EH (cell line): ENCODE measurements at regions not wholly inside any gene's neighbourhood (a gene's known extent, or its start where the extent isn't known, plus 50 kb on each side); places are given as distances from the start of the nearest gene placed in this dataset.
"Not testable (repeated sequence)": the region's sequence is repeated elsewhere in the genome, so short reads cannot be mapped to it uniquely, and the experiment has no call there.

Experiments used
- DNase-seq: peaks from one replicate; pipeline ENCODE4 v3.0.0-alpha.2; 2015; ENCODE audit warnings: low read depth

GRCh38 chr5:116953251-116953930, 378.8 kb upstream of the SEMA6A start:
- DNase-seq, result no peak

DNA sequence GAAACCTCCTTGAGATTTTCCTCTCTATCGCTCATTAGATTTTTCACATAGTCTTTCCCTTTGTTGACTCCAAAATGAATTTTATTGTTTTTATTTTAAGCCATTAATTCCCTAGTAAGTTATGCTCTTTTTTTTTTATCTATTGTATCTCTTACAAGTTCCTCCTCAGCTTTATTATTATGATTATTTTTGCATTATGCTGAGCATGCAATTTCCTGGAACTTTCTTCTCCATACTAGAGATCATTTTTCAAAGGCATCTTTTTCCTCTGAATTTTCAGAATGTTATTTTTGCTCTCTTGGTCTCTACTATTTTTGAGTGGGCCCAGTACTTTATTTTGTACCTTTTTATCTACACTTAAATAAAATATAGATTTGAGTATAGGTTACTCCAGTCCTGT, 376.6 kb upstream of the SEMA6A start:
- no peak for DNase-seq

- no peak for DNase-seq
These were observed 373.3 kb upstream of the SEMA6A start for GRCh38 chr5:116947691-116948528.

DNA sequence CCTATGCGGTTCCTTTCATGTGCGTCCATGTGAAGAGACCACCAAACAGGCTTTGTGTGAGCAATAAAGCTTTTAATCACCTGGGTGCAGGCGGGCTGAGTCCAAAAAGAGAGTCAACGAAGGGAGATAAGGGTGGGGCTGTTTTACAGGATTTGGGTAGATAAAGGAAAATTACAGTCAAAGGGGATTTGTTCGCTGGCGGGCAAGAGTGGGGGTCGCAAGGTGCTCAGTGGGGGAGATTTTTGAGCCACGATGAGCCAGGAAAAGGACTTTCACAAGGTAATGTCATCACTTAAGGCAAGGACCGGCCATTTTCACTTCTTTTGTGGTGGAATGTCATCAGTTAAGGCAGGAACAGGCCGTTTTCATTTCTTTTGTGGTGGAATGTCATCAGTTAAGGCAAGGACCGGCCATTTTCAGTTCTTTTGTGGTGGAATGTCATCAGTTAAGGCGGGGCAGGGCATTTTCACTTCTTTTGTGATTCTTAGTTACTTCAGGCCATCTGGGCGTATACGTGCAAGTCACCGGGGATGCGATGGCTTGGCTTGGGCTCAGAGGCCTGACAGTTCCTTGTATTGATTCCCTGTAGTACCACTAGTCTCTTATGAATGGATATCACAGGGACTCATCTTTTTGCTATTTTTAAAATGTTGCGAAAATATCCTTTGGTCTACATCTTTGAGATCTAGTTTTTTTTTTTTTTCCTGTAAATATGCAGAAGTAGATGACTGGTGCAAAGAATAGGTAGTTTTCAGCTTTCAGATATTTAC, 371.2 kb upstream of the SEMA6A start:
- not testable (repeated sequence) for DNase-seq

- peak; percentile 1 for DNase-seq
These were observed 369.6 kb upstream of the SEMA6A start for GRCh38 chr5:116944183-116944582.

DNA sequence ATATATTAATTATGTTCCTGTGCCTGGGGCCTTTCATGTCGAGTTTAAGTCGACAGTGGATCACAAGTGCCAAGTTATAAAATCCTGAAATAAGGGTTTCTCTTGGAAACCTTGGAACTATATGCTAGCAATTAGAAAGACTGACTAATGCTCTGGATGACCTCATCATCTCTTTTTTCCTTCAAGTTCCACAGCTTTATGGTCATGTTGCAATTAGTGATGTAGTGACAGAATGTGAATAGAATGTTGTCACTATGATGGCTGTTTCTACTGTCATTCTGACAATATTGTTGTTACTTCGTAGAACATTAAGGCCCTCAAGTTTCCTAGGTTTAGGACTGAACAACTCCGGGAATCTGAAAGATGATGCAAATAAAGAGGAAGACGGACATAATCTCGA, 368.0 kb upstream of the SEMA6A start:
- peak; percentile 1 for DNase-seq

DNA sequence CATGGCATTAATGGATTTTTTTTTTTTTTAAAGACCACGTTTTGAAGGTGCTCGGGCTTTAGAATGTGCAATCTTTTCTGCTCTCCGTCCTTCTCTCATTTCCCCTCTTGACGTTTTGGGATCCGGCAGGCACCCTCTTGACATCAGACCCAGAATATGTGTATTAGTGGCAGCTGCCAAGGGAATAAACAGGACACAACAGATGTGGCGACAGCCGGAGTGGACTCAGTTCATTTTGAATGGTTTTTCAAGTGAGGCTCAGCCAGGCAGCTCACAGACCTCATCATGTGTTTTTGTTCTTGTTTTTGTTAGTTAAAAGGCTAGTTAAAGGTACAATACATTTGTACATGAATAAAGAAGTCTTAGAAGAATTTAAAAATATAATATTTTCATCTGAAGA, 365.0 kb upstream of the SEMA6A start:
- no peak for DNase-seq

GRCh38 chr5:116938488-116938887, 363.9 kb upstream of the SEMA6A start:
- DNase-seq, result no peak

GRCh38 chr5:116935561-116936162, 361.0 kb upstream of the SEMA6A start:
- DNase-seq, result no peak

GRCh38 chr5:116930616-116931015, 356.0 kb upstream of the SEMA6A start:
- DNase-seq, result no peak

DNA sequence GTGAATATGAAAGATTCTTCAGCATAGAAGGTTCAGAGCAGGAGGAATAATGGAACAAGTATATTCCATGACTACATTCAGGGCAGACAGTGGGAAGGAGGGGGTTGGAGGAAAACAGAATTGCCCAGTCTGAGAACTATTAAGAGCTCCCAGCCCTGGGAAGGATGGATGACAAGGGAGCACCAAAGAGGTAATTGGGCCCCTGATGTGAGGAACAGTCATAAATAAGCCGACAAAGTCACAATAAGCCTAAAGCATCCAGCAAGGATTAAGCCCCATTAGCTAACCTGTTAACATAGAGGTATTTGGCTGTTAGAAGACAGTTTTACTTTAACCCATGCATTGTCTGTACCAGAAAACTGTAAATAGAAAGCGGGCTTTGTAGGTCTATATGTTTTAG, 348.7 kb upstream of the SEMA6A start:
- no peak for DNase-seq

DNA sequence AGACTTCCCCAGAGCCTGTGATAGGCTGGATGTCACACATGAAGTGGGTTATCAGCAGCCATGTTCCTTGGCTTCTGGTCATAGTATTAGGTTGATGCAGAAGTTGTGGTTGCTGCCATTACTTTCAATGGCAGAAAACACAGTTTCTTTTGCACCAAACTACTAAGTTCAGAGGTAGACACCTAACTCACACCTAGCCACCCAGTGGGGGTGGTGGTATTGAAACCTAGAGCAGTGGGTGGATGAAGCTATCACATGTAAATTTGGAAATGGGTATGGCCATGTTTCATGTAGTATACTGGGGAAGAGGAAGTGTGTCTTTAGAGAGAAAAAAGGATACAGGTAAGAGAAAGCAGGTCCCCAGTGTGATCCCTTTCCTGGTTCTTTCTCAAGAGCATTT, 347.9 kb upstream of the SEMA6A start:
- DNase-seq, result no peak

DNA sequence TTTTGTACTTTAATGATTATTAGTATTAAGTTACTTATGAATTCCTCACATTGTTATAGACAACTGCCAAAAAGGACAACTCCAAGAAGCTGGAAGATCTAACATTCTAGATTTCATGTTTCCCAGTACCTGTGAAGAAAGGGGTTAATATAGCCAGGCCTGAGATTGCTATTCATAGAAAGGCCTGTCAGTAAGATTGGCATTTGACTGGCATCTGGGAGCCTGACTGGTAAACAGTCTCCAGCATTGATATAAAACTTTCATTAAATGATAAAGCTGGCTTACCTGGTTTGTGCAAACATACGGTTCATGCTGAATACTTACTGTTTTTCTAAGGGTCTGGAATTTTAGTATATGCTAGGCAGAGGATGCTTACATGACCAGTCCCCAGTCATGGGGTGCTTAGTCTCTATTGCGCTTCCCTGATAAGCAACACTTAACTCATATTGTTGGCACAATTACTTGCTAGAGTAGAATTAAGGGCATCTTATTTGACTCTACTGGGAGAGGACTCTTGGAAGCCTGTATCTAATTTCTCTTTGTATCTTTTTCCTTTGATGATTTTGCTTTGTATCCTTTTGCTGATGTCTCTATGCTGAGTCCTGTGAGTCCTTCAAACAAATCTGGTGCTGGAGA, 340.4 kb upstream of the SEMA6A start:
- DNase-seq, result no peak

DNA sequence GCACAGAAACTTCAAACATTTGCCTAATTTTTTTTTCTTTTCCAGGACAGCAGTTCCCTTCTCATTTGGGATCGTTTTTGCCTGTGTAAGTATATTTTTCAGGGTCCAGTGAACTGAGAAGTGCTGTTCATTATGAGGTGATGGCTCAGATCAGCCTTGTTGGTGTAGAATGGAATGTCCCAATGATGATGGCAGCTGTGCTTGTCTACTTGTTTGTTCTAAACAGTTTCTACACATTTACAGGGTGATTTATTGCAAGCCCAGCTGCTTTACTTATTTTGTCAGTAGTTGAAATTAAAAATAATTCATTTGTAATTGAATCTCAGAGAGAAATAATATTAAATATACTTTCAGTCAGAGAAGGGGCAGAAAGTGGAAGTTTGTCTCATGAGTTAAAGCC, 337.6 kb upstream of the SEMA6A start:
- no peak for DNase-seq

DNA sequence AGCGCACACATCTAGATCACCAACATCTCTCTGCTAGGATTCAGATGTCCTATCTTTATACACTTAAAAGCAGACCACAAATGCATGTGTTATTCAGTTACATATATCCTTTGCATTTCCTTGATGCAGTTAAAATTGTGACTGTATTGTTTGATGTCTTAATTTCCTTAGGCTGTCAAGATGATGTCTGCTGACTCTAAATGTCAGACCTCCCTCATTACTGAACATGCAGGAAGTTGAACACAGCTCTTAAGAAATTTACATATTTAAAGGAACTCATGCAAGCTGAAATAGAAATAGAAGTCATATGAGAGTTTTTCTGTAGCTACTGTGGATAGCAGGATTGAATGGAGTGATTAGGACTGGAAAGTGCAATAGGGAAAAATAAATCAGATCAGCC, 336.5 kb upstream of the SEMA6A start:
- no peak for DNase-seq

DNA sequence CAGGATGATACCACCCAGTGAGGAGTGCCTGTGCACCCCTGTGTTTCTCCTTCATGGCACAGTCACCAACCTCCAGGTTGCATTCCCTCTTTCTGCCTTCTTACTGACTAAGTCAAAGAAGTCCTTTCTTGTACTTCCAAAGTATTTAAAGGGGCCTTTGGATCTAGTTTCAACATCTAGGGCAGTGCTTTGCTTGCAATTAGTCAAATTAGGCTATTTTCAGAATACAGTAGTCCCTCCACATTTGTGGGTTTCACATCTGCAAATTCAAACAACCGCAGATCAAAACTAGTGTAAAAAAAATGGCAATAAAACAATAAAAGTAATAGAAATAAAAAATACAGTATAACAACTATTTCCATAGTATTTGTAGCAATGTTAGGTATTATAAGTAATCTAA, 333.9 kb upstream of the SEMA6A start:
- DNase-seq, result no peak

- no peak for DNase-seq
These were observed 331.3 kb upstream of the SEMA6A start for GRCh38 chr5:116905885-116906284.

GRCh38 chr5:116900793-116901192, 326.2 kb upstream of the SEMA6A start:
- no peak for DNase-seq

- DNase-seq, result no peak
These were observed 324.3 kb upstream of the SEMA6A start for GRCh38 chr5:116898917-116899316.

DNA sequence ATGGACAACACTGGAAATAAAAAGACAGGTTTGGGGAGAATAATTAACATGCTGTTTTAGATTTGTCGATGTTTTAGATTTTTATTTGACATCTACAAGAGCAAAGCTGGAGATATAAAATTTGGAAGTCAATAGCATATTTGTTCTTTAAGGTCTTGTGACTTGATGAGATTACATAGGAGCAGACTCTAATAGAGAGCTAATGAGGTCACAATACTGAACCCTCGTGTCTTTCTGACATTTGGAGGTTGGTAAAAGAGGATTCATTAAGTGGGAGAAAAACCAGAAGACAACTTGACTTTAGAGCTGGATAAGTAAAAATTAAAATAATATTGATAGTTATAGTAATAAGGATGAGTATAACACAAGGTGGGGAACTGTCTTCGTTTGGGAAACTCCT, 322.7 kb upstream of the SEMA6A start:
- DNase-seq, result no peak

DNA sequence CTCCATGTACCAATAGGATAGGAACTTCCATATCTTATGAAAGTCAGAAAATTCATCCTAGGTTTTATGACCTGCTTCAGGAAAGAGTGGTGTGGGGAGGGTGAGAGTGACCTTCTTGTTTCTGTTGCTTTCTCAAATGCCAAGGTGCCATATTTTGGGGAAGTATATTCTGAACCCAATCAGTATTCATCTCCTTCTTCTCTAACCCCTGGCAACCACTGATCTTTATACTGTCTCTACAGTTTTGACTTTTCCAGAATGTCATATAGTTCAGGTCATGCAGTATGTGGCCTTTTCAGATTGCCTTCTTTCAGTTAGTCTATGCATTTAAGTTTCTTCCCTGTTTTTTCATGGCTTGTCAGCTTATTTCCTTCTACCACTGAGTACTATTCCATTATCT, 321.4 kb upstream of the SEMA6A start:
- no peak for DNase-seq

DNA sequence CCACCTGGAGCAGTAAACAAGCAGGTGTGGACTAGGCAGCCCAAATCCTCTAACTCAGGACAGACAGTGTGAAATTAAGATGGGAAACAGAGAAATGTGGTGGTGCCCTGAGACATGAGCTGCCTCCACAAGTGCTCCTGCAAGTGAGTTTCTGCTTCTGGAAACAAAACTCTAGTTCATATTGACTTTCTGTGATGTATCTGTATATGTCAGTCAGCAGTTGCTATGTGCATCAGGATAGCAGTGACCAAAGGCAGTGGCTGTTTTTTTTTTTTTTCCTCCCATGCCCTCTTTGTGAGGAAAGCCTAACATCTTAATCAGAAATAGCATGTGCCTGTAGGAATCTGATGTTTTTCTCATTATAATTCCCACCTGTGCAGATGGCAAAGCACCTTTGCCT, 318.4 kb upstream of the SEMA6A start:
- DNase-seq, result no peak
